Loucy (cell line): ENCODE measurements at regions not wholly inside any gene's neighbourhood (a gene's known extent, or its start where the extent isn't known, plus 50 kb on each side); places are given as distances from the start of the nearest gene placed in this dataset.

Source experiments
- H2AFZ ChIP-seq: fragments of 200-600 bp; sonication (generic); 2 replicates; pipeline ENCODE4 v1.6.0; 2016; ENCODE audit warnings: antibody characterized with exemption, mild to moderate bottlenecking, low read length, moderate library complexity
- H3F3A ChIP-seq: fragments of 200-600 bp; 2 replicates; pipeline ENCODE4 v1.6.0; 2016; ENCODE audit warnings: antibody characterized with exemption, low read depth, mild to moderate bottlenecking
- H3K27me3 ChIP-seq: fragments of 200-600 bp; sonication (generic); 2 replicates; pipeline ENCODE4 v1.6.1; 2014; ENCODE audit warnings: low read length, mild to moderate bottlenecking; ENCODE audit not compliant: insufficient read depth, poor library complexity, severe bottlenecking
- H3K36me3 ChIP-seq: fragments of 200-600 bp; sonication (generic); 2 replicates; pipeline ENCODE4 v1.6.1; 2016; ENCODE audit warnings: low read length; ENCODE audit not compliant: insufficient read depth
- H3K4me1 ChIP-seq: fragments of 200-600 bp; sonication (generic); 2 replicates; pipeline ENCODE4 v1.5.1; 2014; ENCODE audit warnings: low read length, mild to moderate bottlenecking; ENCODE audit not compliant: insufficient read depth, poor library complexity, severe bottlenecking
- H3K4me2 ChIP-seq: fragments of 200-600 bp; sonication (generic); 2 replicates; pipeline ENCODE4 v1.6.0; 2014; ENCODE audit warnings: antibody characterized with exemption, low read length, low read depth, mild to moderate bottlenecking; ENCODE audit not compliant: poor library complexity, severe bottlenecking
- H3K4me3 ChIP-seq: fragments of 200-600 bp; sonication (generic); 2 replicates; pipeline ENCODE4 v1.5.1; 2014; ENCODE audit warnings: low read length, mild to moderate bottlenecking, mixed read lengths; ENCODE audit not compliant: poor library complexity, severe bottlenecking
- H3K79me2 ChIP-seq: fragments of 200-600 bp; sonication (generic); 2 replicates; pipeline ENCODE4 v1.6.1; 2014; ENCODE audit warnings: low read length; ENCODE audit not compliant: insufficient read depth
- H3K9ac ChIP-seq: fragments of 200-600 bp; sonication (generic); 2 replicates; pipeline ENCODE4 v1.6.0; 2014; ENCODE audit warnings: mild to moderate bottlenecking, low read depth, low read length, moderate library complexity; ENCODE audit not compliant: poor library complexity, severe bottlenecking
- H3K9me2 ChIP-seq: fragments of 200-600 bp; sonication (generic); replicated peaks from 2 replicates; pipeline ENCODE4 v1.6.1; 2016; ENCODE audit warnings: low read depth, low read length, mixed read lengths
- H3K9me3 ChIP-seq: fragments of 200-600 bp; sonication (generic); 2 replicates; pipeline ENCODE4 v1.6.1; 2014; ENCODE audit warnings: mild to moderate bottlenecking, antibody characterized with exemption, low read length, low read depth; ENCODE audit not compliant: insufficient read depth
- H4K20me1 ChIP-seq: fragments of 200-600 bp; sonication (generic); 2 replicates; pipeline ENCODE4 v1.6.0; 2014; ENCODE audit warnings: antibody characterized with exemption, low read length, mild to moderate bottlenecking; ENCODE audit not compliant: insufficient read depth, poor library complexity, severe bottlenecking
- EZH2phosphoT487 ChIP-seq: fragments of 200-600 bp; IDR thresholded peaks from 2 replicates; pipeline ENCODE4 v1.6.1; 2018; ENCODE audit warnings: antibody characterized with exemption, mild to moderate bottlenecking, moderate library complexity, borderline replicate concordance
- TF ChIP-seq, protein P1 (sequence below): fragments of 200-600 bp; sonication (generic); conservative IDR thresholded peaks from 2 replicates; pipeline ENCODE4 v1.5.1; 2014; ENCODE audit warnings: mild to moderate bottlenecking, antibody characterized with exemption, low read length

DNA sequence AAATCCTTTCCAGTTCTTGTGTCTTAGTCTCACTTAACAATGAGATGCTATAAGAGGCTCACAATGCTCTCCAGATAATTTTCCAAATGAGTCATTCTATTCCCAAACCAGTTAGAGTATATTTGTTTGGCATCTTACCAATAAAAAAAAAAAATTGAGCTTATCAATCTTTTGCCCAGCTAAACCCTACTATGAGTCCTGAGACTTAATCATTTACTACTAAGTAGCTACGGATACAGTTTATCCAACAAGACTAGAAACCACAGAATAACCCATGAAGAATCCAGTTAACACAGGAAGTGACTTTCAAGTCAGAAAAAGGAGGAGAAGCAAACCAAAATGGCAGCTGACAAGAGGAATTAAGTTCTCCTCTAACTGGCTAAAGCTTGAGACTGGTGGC lies 330.3 kb upstream of the XYLT1 start:
- no peaks in the 10 kb centered on the region for H3K79me2 ChIP-seq
- H3F3A ChIP-seq = no peaks in the 10 kb centered on the region
- no peak overlapping the region for H3K4me2 ChIP-seq
- H4K20me1 ChIP-seq = no peaks in the 10 kb centered on the region
- H3K27me3 ChIP-seq = no peaks in the 10 kb centered on the region
- no peak overlapping the region for H2AFZ ChIP-seq
- H3K9me3 ChIP-seq = no peaks in the 10 kb centered on the region
- no peaks in the 10 kb centered on the region for H3K36me3 ChIP-seq
- no peak for TF ChIP-seq EZH2phosphoT487
- TF ChIP-seq, protein P1, sequence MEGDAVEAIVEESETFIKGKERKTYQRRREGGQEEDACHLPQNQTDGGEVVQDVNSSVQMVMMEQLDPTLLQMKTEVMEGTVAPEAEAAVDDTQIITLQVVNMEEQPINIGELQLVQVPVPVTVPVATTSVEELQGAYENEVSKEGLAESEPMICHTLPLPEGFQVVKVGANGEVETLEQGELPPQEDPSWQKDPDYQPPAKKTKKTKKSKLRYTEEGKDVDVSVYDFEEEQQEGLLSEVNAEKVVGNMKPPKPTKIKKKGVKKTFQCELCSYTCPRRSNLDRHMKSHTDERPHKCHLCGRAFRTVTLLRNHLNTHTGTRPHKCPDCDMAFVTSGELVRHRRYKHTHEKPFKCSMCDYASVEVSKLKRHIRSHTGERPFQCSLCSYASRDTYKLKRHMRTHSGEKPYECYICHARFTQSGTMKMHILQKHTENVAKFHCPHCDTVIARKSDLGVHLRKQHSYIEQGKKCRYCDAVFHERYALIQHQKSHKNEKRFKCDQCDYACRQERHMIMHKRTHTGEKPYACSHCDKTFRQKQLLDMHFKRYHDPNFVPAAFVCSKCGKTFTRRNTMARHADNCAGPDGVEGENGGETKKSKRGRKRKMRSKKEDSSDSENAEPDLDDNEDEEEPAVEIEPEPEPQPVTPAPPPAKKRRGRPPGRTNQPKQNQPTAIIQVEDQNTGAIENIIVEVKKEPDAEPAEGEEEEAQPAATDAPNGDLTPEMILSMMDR = no peak
- H3K4me3 ChIP-seq = no peak overlapping the region
- H3K9ac ChIP-seq = no peak overlapping the region
- H3K9me2 ChIP-seq = no peaks in the 10 kb centered on the region
- H3K4me1 ChIP-seq = no peaks in the 10 kb centered on the region

DNA sequence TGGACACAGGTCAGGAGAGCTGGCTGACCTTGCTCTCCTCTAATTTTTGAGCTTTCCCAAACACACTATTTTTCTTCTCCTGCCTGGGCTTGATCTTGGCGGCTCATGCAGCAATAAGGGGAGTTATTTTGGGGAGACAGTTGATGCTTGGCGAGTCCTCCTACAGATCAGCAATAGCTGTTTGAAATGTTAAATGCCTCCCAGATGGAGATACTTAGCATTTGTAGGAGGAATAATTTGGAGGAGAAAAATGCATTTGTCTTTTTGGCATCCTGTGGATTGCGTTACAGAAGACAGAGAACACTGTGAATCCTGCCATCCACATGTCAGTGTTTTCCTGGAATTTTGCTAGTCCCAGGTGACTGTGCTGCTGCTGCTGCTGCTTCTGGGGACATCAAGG lies 328.0 kb upstream of the XYLT1 start:
- H4K20me1 ChIP-seq = no peaks in the 10 kb centered on the region
- TF ChIP-seq, protein P1 = no peak
- no peak for TF ChIP-seq EZH2phosphoT487
- H3K9me3 ChIP-seq = no peaks in the 10 kb centered on the region
- H3F3A ChIP-seq = no peaks in the 10 kb centered on the region
- no peak overlapping the region for H3K9ac ChIP-seq
- no peaks in the 10 kb centered on the region for H3K4me1 ChIP-seq
- H3K36me3 ChIP-seq = no peaks in the 10 kb centered on the region
- no peak overlapping the region for H3K4me3 ChIP-seq
- H3K4me2 ChIP-seq = no peak overlapping the region
- no peaks in the 10 kb centered on the region for H3K9me2 ChIP-seq
- no peak overlapping the region for H2AFZ ChIP-seq
- no peaks in the 10 kb centered on the region for H3K79me2 ChIP-seq
- H3K27me3 ChIP-seq = no peaks in the 10 kb centered on the region

- no peaks in the 10 kb centered on the region for H3F3A ChIP-seq
- no peaks in the 10 kb centered on the region for H4K20me1 ChIP-seq
- no peak overlapping the region for H3K9ac ChIP-seq
- TF ChIP-seq, protein P1 = no peak
- TF ChIP-seq EZH2phosphoT487 = no peak
- H3K27me3 ChIP-seq = no peaks in the 10 kb centered on the region
- no peaks in the 10 kb centered on the region for H3K9me3 ChIP-seq
- no peaks in the 10 kb centered on the region for H3K79me2 ChIP-seq
- H3K4me2 ChIP-seq = no peak overlapping the region
- H3K9me2 ChIP-seq = no peaks in the 10 kb centered on the region
- H3K4me1 ChIP-seq = no peaks in the 10 kb centered on the region
- no peaks in the 10 kb centered on the region for H3K36me3 ChIP-seq
- no peak overlapping the region for H3K4me3 ChIP-seq
- no peak overlapping the region for H2AFZ ChIP-seq
Observed at GRCh38 chr16:17793354-17793753, 322.6 kb upstream of the XYLT1 start.
